PC-3 (cell line): ENCODE measurements at regions not wholly inside any gene's neighbourhood (a gene's known extent, or its start where the extent isn't known, plus 50 kb on each side); places are given as distances from the start of the nearest gene placed in this dataset.

Source experiments
- ATAC-seq: fragments of 200-7000 bp; cut with Tn5 transposase; 2 replicates; pipeline ENCODE4 v1.9.1; 2020; ENCODE audit warnings: mild to moderate bottlenecking, moderate library complexity
- BruUV-seq: library from RNA; stranded (reverse); fragments of 400-500 nt; replicated peaks from 2 replicates; lab custom pipeline; 2021; lab: Mats Ljungman, UMichigan
- CTCF ChIA-PET: fragments of 300-600 bp; sonication (Branson Sonifier 250); formaldehyde crosslinking; loops from one replicate; lab custom pipeline; 2022; ENCODE audit warnings: antibody characterized with exemption; lab: Charles Lee
- POLR2A ChIA-PET: fragments of 300-600 bp; sonication (Branson Sonifier 250); formaldehyde crosslinking; loops from one replicate; lab custom pipeline; 2022; ENCODE audit warnings: antibody characterized with exemption; ENCODE audit not compliant: unreplicated experiment; lab: Charles Lee
- DNase-seq: peaks from one replicate; pipeline ENCODE4 v3.0.0-alpha.2; 2015
- H2AFZ ChIP-seq: fragments of 300-600 bp; sonication (generic); 2 replicates; pipeline ENCODE4 v1.6.0; 2016; ENCODE audit warnings: antibody characterized with exemption, low read length
- H3F3A ChIP-seq: fragments of 300-600 bp; sonication (generic); one replicate; pipeline ENCODE4 v1.6.0; 2017; ENCODE audit warnings: antibody characterized with exemption, low read length, control low read depth, mild to moderate bottlenecking; ENCODE audit not compliant: unreplicated experiment
- H3K27ac ChIP-seq: fragments of 300-600 bp; sonication (generic); 2 replicates; pipeline ENCODE4 v1.5.1; 2016; ENCODE audit warnings: mild to moderate bottlenecking, low read length
- H3K27me3 ChIP-seq: fragments of 300-600 bp; sonication (generic); 2 replicates; pipeline ENCODE4 v1.6.1; 2016; ENCODE audit warnings: low read length, mixed read lengths
- H3K36me3 ChIP-seq: fragments of 300-600 bp; sonication (generic); 2 replicates; pipeline ENCODE4 v1.6.1; 2016; ENCODE audit warnings: low read depth, mixed run types, low read length, mixed read lengths
- H3K4me1 ChIP-seq: fragments of 300-600 bp; sonication (generic); 2 replicates; pipeline ENCODE4 v1.5.1; 2016; ENCODE audit warnings: low read length; ENCODE audit not compliant: insufficient read depth
- H3K4me2 ChIP-seq: fragments of 300-600 bp; sonication (generic); 2 replicates; pipeline ENCODE4 v1.6.0; 2016; ENCODE audit warnings: low read length
- H3K4me3 ChIP-seq: fragments of 300-600 bp; sonication (generic); 2 replicates; pipeline ENCODE4 v1.5.1; 2016; ENCODE audit warnings: mild to moderate bottlenecking, low read length, mixed read lengths
- H3K79me2 ChIP-seq: fragments of 300-600 bp; sonication (generic); 2 replicates; pipeline ENCODE4 v1.6.1; 2017; ENCODE audit warnings: low read length, mixed read lengths
- H3K9ac ChIP-seq: fragments of 300-600 bp; sonication (generic); 2 replicates; pipeline ENCODE4 v1.6.0; 2016; ENCODE audit warnings: mild to moderate bottlenecking, low read length
- H3K9me2 ChIP-seq: fragments of 300-600 bp; sonication (generic); replicated peaks from 2 replicates; pipeline ENCODE4 v1.6.1; 2016; ENCODE audit warnings: mixed run types, low read length, mixed read lengths
- H3K9me3 ChIP-seq: fragments of 300-600 bp; sonication (generic); 2 replicates; pipeline ENCODE4 v1.6.1; 2016; ENCODE audit warnings: low read length, mixed read lengths
- H4K20me1 ChIP-seq: fragments of 300-600 bp; sonication (generic); 2 replicates; pipeline ENCODE4 v1.6.1; 2016; ENCODE audit warnings: low read length, mixed read lengths
- EZH2 ChIP-seq: fragments of 300-600 bp; sonication (generic); IDR thresholded peaks from one replicate; pipeline ENCODE4 v1.6.1; 2017; ENCODE audit warnings: antibody characterized with exemption, mild to moderate bottlenecking, low read length; ENCODE audit not compliant: unreplicated experiment
- EZH2phosphoT487 ChIP-seq: fragments of 300-600 bp; sonication (generic); IDR thresholded peaks from 2 replicates; pipeline ENCODE4 v1.6.1; 2018; ENCODE audit warnings: mild to moderate bottlenecking, antibody characterized with exemption, low read length, borderline replicate concordance
- intact Hi-C: fragments of 100-400 bp; cut with micrococcal nuclease; formaldehyde crosslinking; loops from 2 replicates; pipeline ENCODE4 v1.9.0; 2023
- TF ChIP-seq, protein P1 (sequence below): fragments of 300-600 bp; sonication (generic); conservative IDR thresholded peaks from 2 replicates; pipeline ENCODE4 v1.5.1; 2017; ENCODE audit warnings: antibody characterized with exemption, low read depth, mild to moderate bottlenecking, low read length

DNA sequence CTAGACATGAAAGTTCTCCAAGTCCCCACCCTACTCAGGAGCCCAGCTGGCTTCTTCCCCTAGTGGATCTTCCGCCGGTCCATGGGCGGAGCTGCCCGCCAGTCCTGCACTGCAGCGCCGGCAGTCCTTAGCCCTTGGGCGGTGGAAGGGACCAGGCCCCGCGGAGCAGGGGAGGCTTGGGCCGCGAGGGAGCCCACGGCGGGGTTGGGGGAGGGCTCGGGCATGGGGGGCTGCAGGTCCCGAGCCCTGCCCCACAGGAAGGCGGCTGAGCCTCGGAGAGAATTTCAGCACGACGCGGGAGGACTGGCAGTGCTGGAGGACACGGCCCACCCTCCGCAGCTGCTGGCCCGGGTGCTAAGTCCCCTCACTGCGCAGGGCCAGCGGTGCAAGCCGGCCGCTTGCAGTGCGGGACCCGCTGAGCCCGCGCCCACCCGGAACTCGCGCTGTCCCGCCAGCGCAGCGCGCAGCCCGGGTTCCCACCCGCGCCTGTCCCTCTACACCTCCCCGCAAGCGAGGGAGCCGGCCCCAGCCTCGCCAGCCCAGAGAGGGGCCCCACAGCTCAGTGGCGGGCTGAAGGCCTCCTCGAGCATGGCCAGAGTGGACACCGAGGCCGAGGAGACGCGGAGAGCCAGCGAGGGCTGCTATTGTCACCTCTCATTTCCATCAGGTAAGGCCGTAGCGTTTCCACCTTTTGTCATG is 1398.6 kb downstream of the MRPL39 start:
- Histone ChIP-seq H3K9me3 (no peaks in the 10 kb centered on the region), H3K27ac (no peak overlapping the region), H3K27me3 (no peaks in the 10 kb centered on the region), H4K20me1 (no peaks in the 10 kb centered on the region), H3K36me3 (no peaks in the 10 kb centered on the region), H3K4me3 (no peak overlapping the region), H3K9me2 (no peaks in the 10 kb centered on the region), H3K9ac (no peak overlapping the region), H3K4me1 (no peaks in the 10 kb centered on the region), H3K4me2 (no peak overlapping the region), H3F3A (no peaks in the 10 kb centered on the region), H3K79me2 (no peaks in the 10 kb centered on the region), H2AFZ (no peak overlapping the region)
- TF ChIP-seq EZH2phosphoT487 = no peak
- TF ChIP-seq, protein P1, sequence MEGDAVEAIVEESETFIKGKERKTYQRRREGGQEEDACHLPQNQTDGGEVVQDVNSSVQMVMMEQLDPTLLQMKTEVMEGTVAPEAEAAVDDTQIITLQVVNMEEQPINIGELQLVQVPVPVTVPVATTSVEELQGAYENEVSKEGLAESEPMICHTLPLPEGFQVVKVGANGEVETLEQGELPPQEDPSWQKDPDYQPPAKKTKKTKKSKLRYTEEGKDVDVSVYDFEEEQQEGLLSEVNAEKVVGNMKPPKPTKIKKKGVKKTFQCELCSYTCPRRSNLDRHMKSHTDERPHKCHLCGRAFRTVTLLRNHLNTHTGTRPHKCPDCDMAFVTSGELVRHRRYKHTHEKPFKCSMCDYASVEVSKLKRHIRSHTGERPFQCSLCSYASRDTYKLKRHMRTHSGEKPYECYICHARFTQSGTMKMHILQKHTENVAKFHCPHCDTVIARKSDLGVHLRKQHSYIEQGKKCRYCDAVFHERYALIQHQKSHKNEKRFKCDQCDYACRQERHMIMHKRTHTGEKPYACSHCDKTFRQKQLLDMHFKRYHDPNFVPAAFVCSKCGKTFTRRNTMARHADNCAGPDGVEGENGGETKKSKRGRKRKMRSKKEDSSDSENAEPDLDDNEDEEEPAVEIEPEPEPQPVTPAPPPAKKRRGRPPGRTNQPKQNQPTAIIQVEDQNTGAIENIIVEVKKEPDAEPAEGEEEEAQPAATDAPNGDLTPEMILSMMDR = no peak
- TF ChIP-seq EZH2 = no peak
- ATAC-seq = no peak
- ChIA-PET CTCF (no interaction called here), POLR2A (no interaction called here)
- intact Hi-C loops = no loop called here
- no peak for DNase-seq
- no TSS peak for BruUV-seq

DNA sequence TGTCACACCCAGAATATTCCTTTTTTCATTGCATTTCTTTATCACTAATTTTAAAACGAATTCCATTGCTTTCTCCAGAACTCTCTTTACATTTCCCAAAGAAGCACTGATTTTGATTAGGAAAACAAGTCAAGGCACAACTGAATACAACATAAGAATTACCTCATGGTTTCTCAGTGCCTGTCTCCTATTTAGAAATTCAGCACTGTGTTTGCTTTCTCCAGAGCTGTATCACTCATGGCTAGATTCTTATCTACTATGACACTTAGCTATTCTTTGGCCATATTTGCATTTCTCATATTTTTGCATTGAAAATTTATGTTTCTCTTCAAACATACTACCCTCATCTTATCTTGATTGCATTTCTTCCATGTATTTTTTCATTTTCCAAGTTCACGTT is 1402.0 kb downstream of the MRPL39 start:
- intact Hi-C loops = no loop called here
- Histone ChIP-seq H3K4me1 (no peaks in the 10 kb centered on the region), H3K4me3 (no peak overlapping the region), H3K27me3 (no peaks in the 10 kb centered on the region), H3K4me2 (no peak overlapping the region), H3F3A (no peaks in the 10 kb centered on the region), H3K9me3 (peaks cover 4% of the 10 kb centered on the region; the same call in 1 of the 2 replicates), H3K36me3 (no peaks in the 10 kb centered on the region), H3K9ac (no peak overlapping the region), H2AFZ (no peak overlapping the region), H3K27ac (no peak overlapping the region), H4K20me1 (no peaks in the 10 kb centered on the region), H3K9me2 (no peaks in the 10 kb centered on the region), H3K79me2 (no peaks in the 10 kb centered on the region)
- no TSS peak for BruUV-seq
- ChIA-PET POLR2A (no interaction called here), CTCF (interaction anchor here (0.7 kb wide), 1 partner anchor 91 kb away, joined by 3 read pairs; no protein-coding TSS in a partner anchor)
- DNase-seq (no peak), ATAC-seq (no peak)
- TF ChIP-seq, protein P1 = no peak
- TF ChIP-seq EZH2phosphoT487 (no peak), EZH2 (no peak)

GRCh38 chr21:24204641-24205040 is 1402.6 kb downstream of the MRPL39 start:
- Histone ChIP-seq H2AFZ (no peak overlapping the region), H4K20me1 (no peaks in the 10 kb centered on the region), H3K9me2 (no peaks in the 10 kb centered on the region), H3K27me3 (no peaks in the 10 kb centered on the region), H3K9me3 (peaks cover 4% of the 10 kb centered on the region; the same call in 1 of the 2 replicates), H3K4me1 (no peaks in the 10 kb centered on the region), H3F3A (no peaks in the 10 kb centered on the region), H3K4me2 (no peak overlapping the region), H3K9ac (no peak overlapping the region), H3K27ac (no peak overlapping the region), H3K36me3 (no peaks in the 10 kb centered on the region), H3K79me2 (no peaks in the 10 kb centered on the region), H3K4me3 (no peak overlapping the region)
- intact Hi-C loops = no loop called here
- no peak for DNase-seq
- CTCF ChIA-PET = no interaction called here
- no TSS peak for BruUV-seq
- ATAC-seq = no peak
- TF ChIP-seq EZH2phosphoT487 = no peak
- no peak for TF ChIP-seq EZH2
- TF ChIP-seq, protein P1 = no peak
- POLR2A ChIA-PET = no interaction called here
